ENCODE measurements at regions not wholly inside any gene's neighbourhood (a gene's known extent, or its start where the extent isn't known, plus 50 kb on each side); places are given as distances from the start of the nearest gene placed in this dataset.
A peak's percentile ranks its signal among the peaks of the same experiment; 100 is the strongest.
"Not testable (repeated sequence)": the region's sequence is repeated elsewhere in the genome, so short reads cannot be mapped to it uniquely, and the experiment has no call there.

DNA sequence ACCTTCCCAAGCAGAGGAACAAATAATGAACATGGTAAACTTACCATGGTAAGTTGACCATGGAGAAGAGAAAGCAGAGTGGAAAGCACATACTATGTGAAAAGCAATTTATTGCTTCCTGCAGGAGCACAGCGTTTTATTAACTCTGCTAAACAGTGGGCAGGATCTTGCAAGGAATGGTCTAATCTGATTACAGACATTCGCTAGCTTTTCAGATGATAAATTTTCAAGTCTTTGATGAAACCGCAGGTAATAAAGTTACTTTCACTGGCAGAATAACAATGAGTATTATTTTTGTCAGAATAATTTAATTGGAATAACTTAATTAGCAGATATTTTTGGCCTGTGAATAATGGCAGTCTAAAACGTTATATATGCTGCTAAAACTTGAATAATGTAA lies 89.6 kb upstream of the HGF start:
- ATAC-seq (no peak), DNase-seq (no peak)
- H3K9me3 ChIP-seq (ENCODE audit: control insufficient read depth, low read length) = no peaks in the 10 kb centered on the region
- 74% methylated on average over 4 of the region's 4 CpGs for WGBS
- no peaks in the 10 kb centered on the region for H3K27me3 ChIP-seq (ENCODE audit: control insufficient read depth, insufficient read depth)
- no peak overlapping the region for H3K4me3 ChIP-seq (ENCODE audit: low read length)
- intact Hi-C loops (cut with DNase I) = no loop called here
- no peak overlapping the region for H3K27ac ChIP-seq (ENCODE audit: low read length)
- no peaks in the 10 kb centered on the region for H3K4me1 ChIP-seq (ENCODE audit: control insufficient read depth, insufficient read depth, low read length)

DNA sequence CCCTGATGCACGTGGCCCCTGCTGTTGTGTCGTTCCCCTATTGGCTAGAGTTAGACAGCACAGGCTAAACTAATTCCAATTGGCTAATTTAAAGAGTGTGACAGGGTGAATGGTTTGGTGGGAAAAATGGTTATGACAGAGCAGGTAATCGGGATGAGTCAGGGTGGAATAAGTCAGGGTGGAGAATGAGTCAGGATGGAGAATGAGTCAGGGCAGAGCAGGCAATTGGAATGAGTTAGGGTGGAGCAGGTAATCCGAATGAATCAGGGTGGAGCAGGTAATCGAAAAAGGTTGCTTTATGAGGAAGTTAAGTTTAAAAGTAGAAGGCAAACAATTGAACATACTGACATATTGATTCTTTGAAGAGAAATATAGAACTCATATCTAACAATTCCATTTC lies 89.0 kb upstream of the HGF start:
- H3K27me3 ChIP-seq (ENCODE audit: control insufficient read depth, insufficient read depth); intact Hi-C loops (cut with DNase I); DNase-seq; H3K4me3 ChIP-seq (ENCODE audit: low read length); H3K4me1 ChIP-seq (ENCODE audit: control insufficient read depth, insufficient read depth, low read length); ATAC-seq; H3K27ac ChIP-seq (ENCODE audit: low read length); H3K9me3 ChIP-seq (ENCODE audit: control insufficient read depth, low read length): not testable (repeated sequence)
- 88% methylated on average over 5 of the region's 5 CpGs for WGBS

DNA sequence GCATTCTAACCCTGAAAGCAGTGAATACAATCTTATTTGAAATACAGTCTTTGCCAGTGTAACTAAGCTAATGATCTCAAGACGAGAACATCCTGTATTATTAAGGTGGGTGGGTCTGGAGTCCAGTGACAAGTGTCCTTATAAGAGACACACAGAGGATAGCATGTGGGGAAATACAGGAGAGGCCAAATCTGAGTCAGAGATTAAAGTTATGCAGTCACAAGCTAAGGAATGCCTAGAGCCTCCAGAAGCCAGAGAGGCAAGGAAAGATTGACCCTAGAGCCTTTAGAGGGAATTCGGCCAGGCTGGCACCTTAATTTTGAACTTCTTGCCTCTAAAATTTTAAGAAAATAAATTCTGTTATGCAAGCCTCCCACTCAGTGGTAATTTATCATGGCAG lies 87.5 kb upstream of the HGF start:
- WGBS = 84% methylated on average over 2 of the region's 2 CpGs
- no peak for ATAC-seq

DNA sequence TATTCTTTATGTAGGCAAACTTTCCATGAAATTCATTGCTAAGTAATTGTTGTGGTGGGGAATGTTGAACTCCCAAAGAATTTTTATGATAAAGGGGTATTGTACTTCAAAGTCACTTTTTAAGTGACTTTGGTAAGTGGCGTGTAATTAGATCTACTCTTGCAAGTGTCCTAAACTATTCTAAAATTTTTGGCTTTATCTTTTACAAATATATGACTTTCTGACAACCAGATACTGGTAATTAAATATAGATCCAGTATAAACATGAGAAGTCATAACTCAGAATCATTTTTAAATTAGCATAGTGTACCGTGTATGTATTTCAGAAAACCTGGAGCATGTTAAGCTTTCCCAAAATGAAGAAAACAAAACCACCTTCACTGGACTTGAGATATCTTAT lies 84.7 kb upstream of the HGF start:
- no peak overlapping the region for H3K27ac ChIP-seq (ENCODE audit: low read length)
- DNase-seq = no peak
- no peak overlapping the region for H3K4me3 ChIP-seq (ENCODE audit: low read length)
- 83% methylated on average over 2 of the region's 2 CpGs for WGBS
- no peaks in the 10 kb centered on the region for H3K9me3 ChIP-seq (ENCODE audit: control insufficient read depth, low read length)
- no peaks in the 10 kb centered on the region for H3K4me1 ChIP-seq (ENCODE audit: control insufficient read depth, insufficient read depth, low read length)
- H3K27me3 ChIP-seq (ENCODE audit: control insufficient read depth, insufficient read depth) = no peaks in the 10 kb centered on the region
- intact Hi-C loops (cut with DNase I) = no loop called here
- no peak for ATAC-seq

More for the DNA sequence above, 87.5 kb upstream of the HGF start:
- Histone ChIP-seq H3K27me3 (ENCODE audit: control insufficient read depth, insufficient read depth) (no peaks in the 10 kb centered on the region), H3K4me1 (ENCODE audit: control insufficient read depth, insufficient read depth, low read length) (no peaks in the 10 kb centered on the region), H3K27ac (ENCODE audit: low read length) (no peak overlapping the region), H3K9me3 (ENCODE audit: control insufficient read depth, low read length) (no peaks in the 10 kb centered on the region), H3K4me3 (ENCODE audit: low read length) (no peak overlapping the region)
- intact Hi-C loops (cut with DNase I) = no loop called here
- DNase-seq = no peak

DNA sequence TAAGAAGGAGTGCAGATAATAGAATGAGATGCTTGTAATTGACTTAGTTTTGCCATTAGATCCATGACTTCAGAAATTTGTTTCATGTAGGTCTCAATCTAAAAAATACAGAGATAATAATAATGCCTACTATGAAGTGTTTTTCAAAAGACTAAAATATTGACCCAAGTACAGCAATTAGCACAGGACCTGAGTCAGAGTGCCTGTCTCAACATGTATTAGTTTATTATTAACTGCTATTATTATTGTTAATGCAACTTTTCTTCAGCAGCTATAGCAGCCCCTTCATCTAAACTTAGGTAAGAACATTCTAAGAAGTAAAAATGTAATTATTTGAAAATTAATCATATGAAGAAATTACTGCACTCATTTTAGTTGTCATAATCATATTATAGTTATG lies 82.9 kb upstream of the HGF start:
- H3K27ac ChIP-seq (ENCODE audit: low read length) = no peak overlapping the region
- DNase-seq (no peak), ATAC-seq (no peak)
- no peaks in the 10 kb centered on the region for H3K4me1 ChIP-seq (ENCODE audit: control insufficient read depth, insufficient read depth, low read length)
- no peaks in the 10 kb centered on the region for H3K27me3 ChIP-seq (ENCODE audit: control insufficient read depth, insufficient read depth)
- H3K9me3 ChIP-seq (ENCODE audit: control insufficient read depth, low read length) = no peaks in the 10 kb centered on the region
- intact Hi-C loops (cut with DNase I) = no loop called here
- H3K4me3 ChIP-seq (ENCODE audit: low read length) = no peak overlapping the region

DNA sequence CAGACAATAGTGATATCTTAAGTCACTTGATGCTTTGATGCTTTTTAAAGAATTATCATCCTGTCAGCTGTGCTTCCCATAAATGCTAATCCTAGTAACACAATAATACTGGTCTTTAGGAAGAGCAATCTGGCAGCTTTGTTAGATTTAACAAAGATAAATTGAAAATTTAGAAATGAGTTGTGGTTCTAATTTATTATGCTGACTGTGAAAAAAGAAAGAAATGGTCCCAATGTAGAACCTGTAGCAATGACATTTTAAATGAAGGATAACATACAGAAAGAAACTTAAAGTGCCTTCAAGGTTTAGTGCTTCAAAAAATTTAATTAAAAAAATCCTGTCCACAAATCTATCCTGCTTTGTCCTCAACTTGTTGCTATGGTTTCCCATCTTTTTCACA lies 81.6 kb upstream of the HGF start:
- ATAC-seq (no peak), DNase-seq (no peak)
- no peak overlapping the region for H3K27ac ChIP-seq (ENCODE audit: low read length)
- intact Hi-C loops (cut with DNase I) = no loop called here
- no peaks in the 10 kb centered on the region for H3K27me3 ChIP-seq (ENCODE audit: control insufficient read depth, insufficient read depth)
- H3K4me3 ChIP-seq (ENCODE audit: low read length) = no peak overlapping the region
- no peaks in the 10 kb centered on the region for H3K9me3 ChIP-seq (ENCODE audit: control insufficient read depth, low read length)
- no peaks in the 10 kb centered on the region for H3K4me1 ChIP-seq (ENCODE audit: control insufficient read depth, insufficient read depth, low read length)

DNA sequence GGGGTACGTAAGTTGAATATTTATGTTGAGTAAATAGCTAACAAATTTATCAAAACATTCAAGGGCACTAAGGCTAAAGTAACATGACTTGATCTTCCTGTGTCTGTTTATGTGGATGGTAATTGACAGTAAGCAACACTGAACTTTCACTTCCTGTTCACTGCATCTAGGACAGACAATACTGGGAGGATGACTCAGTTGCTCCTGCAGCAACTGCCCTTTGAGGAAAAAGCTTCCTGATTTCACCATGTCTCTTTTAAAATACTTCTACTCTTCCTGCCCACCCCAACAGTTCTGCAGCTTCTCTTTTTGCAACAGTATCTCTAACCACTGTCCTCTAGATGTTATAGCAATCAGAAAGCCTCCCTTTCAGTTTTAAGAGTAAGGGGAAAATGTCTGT lies 76.6 kb upstream of the HGF start:
- 41% methylated on average over 1 of the region's 1 CpG for WGBS
- intact Hi-C loops (cut with DNase I) = loop anchor here in 1 of 4 donors (10.0 kb wide), 1 partner anchor 62 kb away; no protein-coding TSS in a partner anchor
- Histone ChIP-seq H3K9me3 (ENCODE audit: control insufficient read depth, low read length) (no peaks in the 10 kb centered on the region), H3K4me1 (ENCODE audit: control insufficient read depth, insufficient read depth, low read length) (no peaks in the 10 kb centered on the region), H3K27me3 (ENCODE audit: control insufficient read depth, insufficient read depth) (no peaks in the 10 kb centered on the region), H3K27ac (ENCODE audit: low read length) (no peak overlapping the region), H3K4me3 (ENCODE audit: low read length) (peak overlapping the region; percentile 45)
- DNase-seq = no peak
- ATAC-seq = peak; percentile 62 to 69

DNA sequence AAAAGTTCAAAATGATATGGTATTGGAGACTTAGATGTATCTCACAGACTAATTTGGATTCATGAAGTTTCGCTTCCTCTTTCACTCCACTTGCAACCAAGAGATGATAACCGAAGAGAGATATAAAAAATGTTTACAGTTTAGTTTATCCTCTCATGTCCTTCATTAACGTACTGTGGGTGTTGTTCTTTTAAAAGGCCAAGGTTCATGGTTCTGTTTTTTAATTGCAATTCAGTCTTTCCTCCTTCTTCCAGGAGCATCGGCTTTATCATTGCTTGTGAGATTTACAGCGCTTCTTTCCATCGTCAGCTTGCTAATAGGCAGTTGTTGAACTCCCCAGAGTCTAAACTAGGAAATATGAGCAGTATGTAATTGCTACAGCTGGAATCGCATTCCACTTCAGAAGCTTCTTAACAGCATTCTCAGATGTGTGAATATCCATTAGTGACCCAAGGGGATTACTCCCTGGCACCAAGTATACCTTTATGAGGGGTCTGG lies 75.9 kb upstream of the HGF start:
- no peaks in the 10 kb centered on the region for H3K27me3 ChIP-seq (ENCODE audit: control insufficient read depth, insufficient read depth)
- DNase-seq (no peak), ATAC-seq (no peak)
- H3K4me3 ChIP-seq (ENCODE audit: low read length) = peak overlapping the region; percentile 45
- no peak overlapping the region for H3K27ac ChIP-seq (ENCODE audit: low read length)
- WGBS = 24% methylated on average over 7 of the region's 7 CpGs
- intact Hi-C loops (cut with DNase I) = loop anchor here in 1 of 4 donors (10.0 kb wide), 1 partner anchor 61 kb away; no protein-coding TSS in a partner anchor
- no peaks in the 10 kb centered on the region for H3K4me1 ChIP-seq (ENCODE audit: control insufficient read depth, insufficient read depth, low read length)
- no peaks in the 10 kb centered on the region for H3K9me3 ChIP-seq (ENCODE audit: control insufficient read depth, low read length)

DNA sequence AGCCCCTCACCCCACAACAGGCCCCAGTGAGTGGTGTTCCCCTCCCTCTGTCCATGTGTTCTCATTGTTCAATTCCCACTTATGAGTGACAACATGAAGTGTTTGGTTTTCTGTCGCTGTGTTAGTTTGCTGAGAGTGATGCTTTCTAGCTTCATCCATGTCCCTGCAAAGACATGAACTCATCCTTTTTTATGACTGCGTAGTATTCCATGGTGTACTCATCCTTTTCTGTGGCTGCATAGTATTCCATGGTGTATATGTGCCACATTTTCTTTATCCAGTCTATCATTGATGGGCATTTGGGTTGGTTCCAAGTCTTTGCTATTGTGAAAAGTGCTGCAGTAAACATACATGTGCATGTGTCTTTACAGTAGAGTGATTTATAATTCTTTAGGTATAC lies 73.8 kb upstream of the HGF start:
- H3K4me3 ChIP-seq (ENCODE audit: low read length); H3K4me1 ChIP-seq (ENCODE audit: control insufficient read depth, insufficient read depth, low read length); ATAC-seq; H3K27ac ChIP-seq (ENCODE audit: low read length); H3K9me3 ChIP-seq (ENCODE audit: control insufficient read depth, low read length); DNase-seq; H3K27me3 ChIP-seq (ENCODE audit: control insufficient read depth, insufficient read depth): not testable (repeated sequence)
- 94% methylated on average over 2 of the region's 2 CpGs for WGBS
- intact Hi-C loops (cut with DNase I) = loop anchor here in 1 of 4 donors (10.0 kb wide), 1 partner anchor 59 kb away; no protein-coding TSS in a partner anchor

DNA sequence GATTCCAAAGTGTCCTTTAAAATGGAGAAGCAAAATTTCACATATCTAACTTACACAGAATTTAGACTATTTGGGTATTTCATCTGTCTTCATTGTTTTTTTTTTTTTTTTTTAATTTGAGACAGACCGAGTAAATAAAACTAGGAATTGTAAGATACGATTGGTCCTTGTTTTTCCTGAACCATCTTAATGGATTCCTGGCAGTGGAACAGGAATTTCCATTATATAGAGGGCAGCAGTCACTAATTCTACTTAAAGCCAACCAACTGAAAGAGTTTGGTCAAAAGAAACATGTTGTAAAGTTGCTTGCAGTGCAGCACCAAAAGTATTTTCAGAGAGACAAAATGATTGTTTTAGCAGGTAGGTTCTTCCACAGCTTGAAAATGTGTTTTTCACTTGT lies 72.5 kb upstream of the HGF start:
- Histone ChIP-seq H3K9me3 (ENCODE audit: control insufficient read depth, low read length) (no peaks in the 10 kb centered on the region), H3K27me3 (ENCODE audit: control insufficient read depth, insufficient read depth) (no peaks in the 10 kb centered on the region), H3K27ac (ENCODE audit: low read length) (no peak overlapping the region), H3K4me3 (ENCODE audit: low read length) (no peak overlapping the region), H3K4me1 (ENCODE audit: control insufficient read depth, insufficient read depth, low read length) (no peaks in the 10 kb centered on the region)
- WGBS = 70% methylated on average over 2 of the region's 2 CpGs
- no peak for DNase-seq
- intact Hi-C loops (cut with DNase I) = loop anchor here in 1 of 4 donors (10.0 kb wide), 1 partner anchor 58 kb away; no protein-coding TSS in a partner anchor
- ATAC-seq = no peak

DNA sequence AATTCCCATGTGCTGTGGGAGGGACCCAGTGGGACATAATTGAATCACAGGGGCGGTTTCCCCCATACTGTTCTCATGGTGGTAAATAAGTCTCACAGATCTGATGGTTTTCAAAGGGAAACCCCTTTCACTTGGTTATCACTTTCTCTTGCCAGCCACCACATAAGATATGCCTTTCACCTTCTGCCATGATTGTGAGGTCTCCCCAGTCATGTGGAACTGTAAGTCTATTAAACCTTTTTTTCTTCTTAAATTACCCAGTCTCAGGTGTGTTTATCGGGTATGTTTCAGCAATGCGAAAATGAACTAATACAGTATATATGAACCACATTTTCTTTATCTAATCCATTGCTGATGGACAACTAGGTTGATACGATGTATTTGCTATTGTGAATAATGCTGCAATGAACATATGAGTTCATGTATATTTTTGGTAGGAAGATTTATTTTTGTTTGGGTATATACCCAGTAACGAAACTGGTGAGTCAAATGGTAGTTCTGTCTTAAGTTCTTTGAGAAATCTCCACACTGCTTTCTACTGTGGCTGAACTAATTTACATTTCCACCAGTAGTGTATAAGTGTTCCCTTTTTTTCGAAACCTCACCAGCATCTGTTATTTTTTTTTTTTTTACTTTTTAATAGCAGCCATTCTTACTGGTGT lies 70.0 kb upstream of the HGF start:
- no peak for DNase-seq
- no peaks in the 10 kb centered on the region for H3K27me3 ChIP-seq (ENCODE audit: control insufficient read depth, insufficient read depth)
- WGBS = 92% methylated on average over 6 of the region's 6 CpGs
- no peak overlapping the region for H3K4me3 ChIP-seq (ENCODE audit: low read length)
- H3K27ac ChIP-seq (ENCODE audit: low read length) = no peak overlapping the region
- no peaks in the 10 kb centered on the region for H3K4me1 ChIP-seq (ENCODE audit: control insufficient read depth, insufficient read depth, low read length)
- intact Hi-C loops (cut with DNase I) = loop anchor here in 1 of 4 donors (10.0 kb wide), 1 partner anchor 55 kb away; no protein-coding TSS in a partner anchor
- no peak for ATAC-seq
- no peaks in the 10 kb centered on the region for H3K9me3 ChIP-seq (ENCODE audit: control insufficient read depth, low read length)

DNA sequence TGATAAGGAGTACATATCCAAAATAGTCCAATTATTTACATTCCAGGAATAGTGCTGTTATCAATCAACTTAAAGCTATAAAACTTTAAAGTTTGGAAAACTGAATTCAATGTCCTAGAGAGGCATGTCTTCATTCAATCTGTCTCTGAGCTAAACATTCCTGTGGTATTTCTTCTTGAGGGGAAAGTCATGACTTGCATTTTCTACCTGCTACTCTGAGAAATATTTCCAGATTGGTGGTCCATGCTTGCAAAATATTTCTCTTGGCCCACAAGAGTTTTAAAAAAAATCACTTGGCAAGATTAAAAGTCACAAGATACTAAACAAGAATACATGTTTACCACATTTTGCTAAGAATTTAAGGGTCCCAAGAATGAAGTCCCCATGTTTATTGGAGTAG lies 63.6 kb upstream of the HGF start:
- no peak for ATAC-seq
- no peak overlapping the region for H3K27ac ChIP-seq (ENCODE audit: low read length)
- no peaks in the 10 kb centered on the region for H3K4me1 ChIP-seq (ENCODE audit: control insufficient read depth, insufficient read depth, low read length)
- H3K4me3 ChIP-seq (ENCODE audit: low read length) = no peak overlapping the region
- no peaks in the 10 kb centered on the region for H3K27me3 ChIP-seq (ENCODE audit: control insufficient read depth, insufficient read depth)
- intact Hi-C loops (cut with DNase I) = no loop called here
- DNase-seq = no peak
- no peaks in the 10 kb centered on the region for H3K9me3 ChIP-seq (ENCODE audit: control insufficient read depth, low read length)
